ENCODE measurements at regions not wholly inside any gene's neighbourhood (a gene's known extent, or its start where the extent isn't known, plus 50 kb on each side); places are given as distances from the start of the nearest gene placed in this dataset.

DNA sequence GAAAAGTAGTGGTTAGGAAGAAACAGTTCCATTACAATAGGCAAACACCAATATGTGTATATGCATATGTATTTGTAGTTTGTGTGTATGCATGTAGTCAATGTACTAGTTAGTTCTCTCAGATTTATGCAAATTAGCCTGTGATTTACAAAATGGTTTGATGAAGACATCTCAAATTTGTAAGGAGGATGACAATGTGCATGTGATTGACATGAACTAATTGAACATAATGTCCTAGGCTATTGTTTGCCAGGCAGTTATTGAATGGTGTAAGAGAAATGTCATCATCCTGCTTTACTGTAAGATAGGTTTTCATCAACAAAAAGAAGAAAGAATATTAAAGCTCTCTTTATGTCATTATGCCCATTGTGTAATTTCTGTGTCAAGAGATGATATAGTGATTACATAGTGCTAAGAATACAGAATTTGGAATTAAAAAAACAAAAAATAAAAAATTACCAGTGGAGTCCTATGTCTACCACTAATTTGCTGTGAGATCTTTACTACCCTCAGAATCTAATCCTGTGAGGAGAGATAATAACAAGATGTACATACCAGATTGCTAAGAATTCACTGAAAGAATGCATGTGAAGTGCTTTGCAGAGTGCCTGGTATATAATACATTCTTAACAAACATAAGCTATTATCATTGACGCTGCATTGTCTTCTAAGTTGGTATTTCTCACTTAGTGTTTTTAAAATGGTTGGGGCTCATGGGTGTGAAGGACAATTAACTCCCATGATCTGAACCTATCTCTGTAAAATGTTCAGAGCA lies 258.0 kb downstream of the CPS1 start:
- no peaks in the 10 kb centered on the region for H3K27me3 ChIP-seq (ENCODE audit: insufficient read depth, low read length)
- H3K4me1 ChIP-seq (ENCODE audit: insufficient read depth, low read length), result no peaks in the 10 kb centered on the region
- H3K4me3 ChIP-seq (ENCODE audit: low read length), result no peak overlapping the region
- no peaks in the 10 kb centered on the region for H3K9me3 ChIP-seq (ENCODE audit: low read length)
- no peak overlapping the region for H2AFZ ChIP-seq (ENCODE audit: low read depth, low read length)
- no peaks in the 10 kb centered on the region for H3K36me3 ChIP-seq (ENCODE audit: insufficient read depth, low read length)

DNA sequence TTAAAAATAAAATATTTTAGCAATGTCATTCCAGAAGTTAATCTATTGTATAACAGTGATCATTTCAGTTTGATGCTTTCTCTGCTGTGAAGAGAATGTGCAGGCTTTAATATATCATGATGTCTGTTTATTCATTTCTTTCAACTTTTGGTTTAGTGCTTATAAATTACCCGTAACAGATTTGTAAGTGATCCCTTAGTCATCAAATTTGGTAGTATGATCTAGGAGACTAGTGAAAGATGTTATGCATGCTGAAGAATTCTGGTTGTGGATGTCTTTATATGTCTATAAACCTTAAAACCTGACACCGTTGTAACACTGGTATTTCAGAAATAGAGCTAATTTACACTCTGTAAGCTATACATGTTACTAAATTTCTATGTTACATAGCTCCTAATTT lies 260.4 kb downstream of the CPS1 start:
- Histone ChIP-seq H3K4me1 (ENCODE audit: insufficient read depth, low read length) (no peaks in the 10 kb centered on the region), H2AFZ (ENCODE audit: low read depth, low read length) (no peak overlapping the region)

DNA sequence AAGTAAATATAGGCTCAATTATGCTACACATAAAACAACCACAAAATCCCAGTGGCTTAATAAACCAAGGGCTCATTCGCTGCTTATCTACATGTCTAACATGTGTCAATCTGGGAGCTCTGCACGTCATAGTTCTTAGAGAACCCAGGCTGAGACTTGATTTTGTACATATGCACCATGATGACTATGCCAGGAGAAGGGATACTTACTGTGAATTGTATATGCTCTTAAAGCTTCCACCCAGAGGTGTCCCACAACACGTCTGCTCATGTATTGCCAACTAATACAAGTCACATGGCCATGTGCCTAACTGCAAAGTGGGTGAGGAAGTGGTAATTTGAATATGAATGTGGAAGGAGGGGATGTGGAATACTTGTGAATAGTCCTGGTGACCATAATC lies 262.1 kb downstream of the CPS1 start:
- H3K4me1 ChIP-seq (ENCODE audit: insufficient read depth, low read length), result no peaks in the 10 kb centered on the region
- no peak overlapping the region for H3K4me3 ChIP-seq (ENCODE audit: low read length)
- H3K36me3 ChIP-seq (ENCODE audit: insufficient read depth, low read length), result no peaks in the 10 kb centered on the region
- H3K27me3 ChIP-seq (ENCODE audit: insufficient read depth, low read length), result no peaks in the 10 kb centered on the region
- H2AFZ ChIP-seq (ENCODE audit: low read depth, low read length), result no peak overlapping the region
- no peaks in the 10 kb centered on the region for H3K9me3 ChIP-seq (ENCODE audit: low read length)

More for the DNA sequence above, 260.4 kb downstream of the CPS1 start:
- H3K9me3 ChIP-seq (ENCODE audit: low read length), result no peaks in the 10 kb centered on the region
- no peaks in the 10 kb centered on the region for H3K27me3 ChIP-seq (ENCODE audit: insufficient read depth, low read length)
- H3K36me3 ChIP-seq (ENCODE audit: insufficient read depth, low read length), result no peaks in the 10 kb centered on the region
- H3K4me3 ChIP-seq (ENCODE audit: low read length), result no peak overlapping the region

DNA sequence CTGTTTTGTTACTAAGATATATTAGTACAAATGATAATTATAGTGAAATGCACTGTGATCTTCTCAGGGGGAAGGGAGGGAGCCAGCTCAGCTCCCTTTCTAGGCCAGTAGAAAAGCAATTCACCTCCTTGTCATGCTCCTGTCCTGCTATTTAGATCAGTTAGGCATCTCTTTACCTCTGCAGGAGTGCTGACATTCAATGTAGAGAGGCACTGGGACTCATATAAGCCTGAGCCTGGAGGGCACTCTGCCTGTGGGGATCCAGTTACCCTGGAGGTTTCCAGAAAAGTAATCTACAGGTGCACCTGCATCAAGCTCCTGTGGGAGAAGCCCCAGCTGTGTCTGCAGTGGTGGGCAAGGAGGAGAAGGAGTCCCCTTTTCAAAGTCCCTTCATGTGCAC lies 277.0 kb downstream of the CPS1 start:
- H3K36me3 ChIP-seq (ENCODE audit: insufficient read depth, low read length), result no peaks in the 10 kb centered on the region
- H3K27me3 ChIP-seq (ENCODE audit: insufficient read depth, low read length), result no peaks in the 10 kb centered on the region
- no peak overlapping the region for H2AFZ ChIP-seq (ENCODE audit: low read depth, low read length)
- H3K4me3 ChIP-seq (ENCODE audit: low read length), result no peak overlapping the region
- no peaks in the 10 kb centered on the region for H3K9me3 ChIP-seq (ENCODE audit: low read length)
- no peaks in the 10 kb centered on the region for H3K4me1 ChIP-seq (ENCODE audit: insufficient read depth, low read length)

DNA sequence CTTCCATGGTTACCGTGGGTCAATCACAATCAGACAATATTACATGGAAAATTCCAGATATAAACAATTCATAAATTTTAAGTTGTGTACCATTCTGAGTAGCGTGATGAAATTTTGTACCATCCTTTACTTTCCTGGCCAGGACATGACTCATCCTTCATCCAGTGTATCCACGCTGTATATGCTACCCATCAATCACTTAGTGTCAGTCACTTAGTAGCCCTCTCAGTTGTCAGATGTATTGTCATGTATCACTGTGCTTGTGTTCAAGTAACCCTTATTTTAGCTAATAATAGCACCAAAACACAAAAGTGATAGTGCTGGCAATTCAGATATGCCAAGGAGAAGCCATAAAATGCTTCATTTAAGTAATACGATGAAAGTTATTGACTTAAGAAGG lies 282.6 kb downstream of the CPS1 start:
- H3K27me3 ChIP-seq (ENCODE audit: insufficient read depth, low read length), result no peaks in the 10 kb centered on the region
- peaks cover 10% of the 10 kb centered on the region for H3K4me1 ChIP-seq (ENCODE audit: insufficient read depth, low read length)
- no peak overlapping the region for H2AFZ ChIP-seq (ENCODE audit: low read depth, low read length)
- no peak overlapping the region for H3K4me3 ChIP-seq (ENCODE audit: low read length)
- no peaks in the 10 kb centered on the region for H3K36me3 ChIP-seq (ENCODE audit: insufficient read depth, low read length)
- H3K9me3 ChIP-seq (ENCODE audit: low read length), result no peaks in the 10 kb centered on the region

DNA sequence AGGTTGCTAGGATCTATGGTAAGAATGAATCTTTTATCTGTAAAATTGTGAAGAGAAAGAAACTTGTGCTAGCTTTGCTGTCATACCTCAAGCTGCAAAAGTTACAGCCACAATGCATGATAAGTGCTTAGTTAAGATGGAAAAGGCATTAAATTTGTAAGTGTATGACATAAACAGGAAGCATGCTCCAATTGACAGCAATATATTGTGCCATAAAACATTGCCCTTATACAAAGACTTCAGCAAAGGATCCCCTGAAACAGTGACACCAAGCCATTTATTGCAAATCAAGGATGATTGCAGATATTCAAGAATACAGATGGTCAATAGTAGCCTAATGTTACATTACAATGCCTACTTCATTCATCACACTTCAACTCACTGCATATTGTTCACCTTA lies 283.1 kb downstream of the CPS1 start:
- H3K4me1 ChIP-seq (ENCODE audit: insufficient read depth, low read length), result peaks cover 12% of the 10 kb centered on the region
- no peaks in the 10 kb centered on the region for H3K36me3 ChIP-seq (ENCODE audit: insufficient read depth, low read length)

DNA sequence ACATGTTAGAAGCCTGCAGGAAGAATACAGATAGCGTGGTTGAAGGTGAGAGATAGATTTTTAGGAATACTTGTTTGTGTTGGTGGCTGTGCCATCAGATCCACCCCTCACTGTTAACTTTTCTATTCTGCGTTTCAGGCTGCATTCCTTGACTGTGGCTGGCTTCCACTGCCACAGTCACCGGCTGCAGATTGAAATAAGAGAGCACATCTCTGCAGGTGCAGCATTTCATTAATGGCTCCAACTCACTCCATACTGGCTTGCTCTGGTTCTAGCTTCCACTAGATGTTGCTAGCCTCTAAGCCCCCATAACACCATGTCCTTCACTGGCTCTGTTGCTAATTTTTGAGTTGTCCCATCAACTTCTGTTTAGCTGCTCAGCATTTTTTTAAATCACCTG lies 286.5 kb downstream of the CPS1 start:
- no peak overlapping the region for H3K4me3 ChIP-seq (ENCODE audit: low read length)
- no peaks in the 10 kb centered on the region for H3K27me3 ChIP-seq (ENCODE audit: insufficient read depth, low read length)
- H3K36me3 ChIP-seq (ENCODE audit: insufficient read depth, low read length), result no peaks in the 10 kb centered on the region
- no peak overlapping the region for H2AFZ ChIP-seq (ENCODE audit: low read depth, low read length)
- no peaks in the 10 kb centered on the region for H3K9me3 ChIP-seq (ENCODE audit: low read length)
- H3K4me1 ChIP-seq (ENCODE audit: insufficient read depth, low read length), result peaks cover 12% of the 10 kb centered on the region

More for the DNA sequence above, 283.1 kb downstream of the CPS1 start:
- no peak overlapping the region for H2AFZ ChIP-seq (ENCODE audit: low read depth, low read length)
- no peaks in the 10 kb centered on the region for H3K27me3 ChIP-seq (ENCODE audit: insufficient read depth, low read length)
- H3K9me3 ChIP-seq (ENCODE audit: low read length), result no peaks in the 10 kb centered on the region
- no peak overlapping the region for H3K4me3 ChIP-seq (ENCODE audit: low read length)

DNA sequence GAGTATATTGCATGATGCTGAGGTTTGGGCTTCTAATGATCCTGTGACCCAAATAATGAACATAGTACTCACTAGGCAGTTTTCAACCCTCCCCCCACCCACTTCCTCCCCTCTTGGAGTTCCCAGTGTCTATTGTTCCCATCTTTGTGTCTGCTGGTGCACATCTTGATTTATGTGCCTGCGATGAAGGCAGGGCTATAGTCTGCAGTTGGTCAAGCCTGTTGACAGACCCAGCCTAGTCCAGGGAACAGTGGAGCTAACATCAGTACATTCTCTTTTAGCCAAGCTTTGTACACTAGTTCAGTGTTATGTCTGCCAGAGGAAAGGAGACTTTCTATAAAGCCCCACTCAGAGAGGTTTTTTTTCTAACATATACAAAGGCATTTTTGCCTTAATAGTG lies 287.6 kb downstream of the CPS1 start:
- Histone ChIP-seq H2AFZ (ENCODE audit: low read depth, low read length) (no peak overlapping the region), H3K36me3 (ENCODE audit: insufficient read depth, low read length) (no peaks in the 10 kb centered on the region), H3K4me3 (ENCODE audit: low read length) (no peak overlapping the region), H3K4me1 (ENCODE audit: insufficient read depth, low read length) (peaks cover 12% of the 10 kb centered on the region), H3K9me3 (ENCODE audit: low read length) (no peaks in the 10 kb centered on the region), H3K27me3 (ENCODE audit: insufficient read depth, low read length) (no peaks in the 10 kb centered on the region)

DNA sequence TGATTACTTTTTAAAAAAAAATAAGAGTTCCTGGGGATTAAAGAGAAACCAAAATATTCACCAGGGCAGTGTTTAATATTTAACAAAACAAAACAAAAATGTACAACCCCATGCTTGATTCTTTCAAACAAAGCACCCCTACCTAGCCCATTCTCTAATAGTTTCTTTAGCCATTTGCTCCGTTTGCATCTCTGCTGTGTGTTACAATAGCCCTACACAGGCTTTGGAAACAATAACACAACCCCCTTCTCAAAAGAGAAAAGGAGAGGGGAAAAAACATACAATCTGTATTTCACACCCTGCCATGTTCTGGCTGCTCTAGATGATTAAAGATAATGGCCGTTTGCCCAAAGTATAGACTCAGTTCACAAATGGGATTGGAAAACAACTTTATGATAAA lies 302.9 kb downstream of the CPS1 start:
- Histone ChIP-seq H3K9me3 (ENCODE audit: low read length) (no peaks in the 10 kb centered on the region), H2AFZ (ENCODE audit: low read depth, low read length) (no peak overlapping the region), H3K36me3 (ENCODE audit: insufficient read depth, low read length) (no peaks in the 10 kb centered on the region), H3K27me3 (ENCODE audit: insufficient read depth, low read length) (no peaks in the 10 kb centered on the region), H3K4me1 (ENCODE audit: insufficient read depth, low read length) (peaks cover 11% of the 10 kb centered on the region), H3K4me3 (ENCODE audit: low read length) (no peak overlapping the region)

DNA sequence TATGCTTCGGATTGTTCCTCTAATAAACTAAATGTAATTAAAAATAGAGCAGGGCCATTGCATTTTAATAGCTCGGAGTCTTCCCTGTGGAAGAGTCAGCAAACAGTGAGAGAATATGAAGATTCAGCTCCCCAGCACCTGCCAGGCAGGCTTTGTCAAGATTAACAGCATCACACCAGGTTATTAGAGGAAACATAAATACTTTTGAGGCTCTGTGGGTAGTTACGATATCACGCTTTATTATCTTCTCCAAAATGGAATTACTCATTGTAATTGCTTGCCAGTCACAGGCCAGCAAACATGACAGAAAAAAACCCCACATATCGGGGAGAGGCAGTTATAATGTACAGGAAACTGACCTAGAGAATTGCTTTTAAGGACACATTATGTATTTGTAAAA lies 303.9 kb downstream of the CPS1 start:
- peaks cover 11% of the 10 kb centered on the region for H3K4me1 ChIP-seq (ENCODE audit: insufficient read depth, low read length)
- no peaks in the 10 kb centered on the region for H3K36me3 ChIP-seq (ENCODE audit: insufficient read depth, low read length)
- H3K27me3 ChIP-seq (ENCODE audit: insufficient read depth, low read length), result no peaks in the 10 kb centered on the region
- H3K9me3 ChIP-seq (ENCODE audit: low read length), result no peaks in the 10 kb centered on the region
- no peak overlapping the region for H3K4me3 ChIP-seq (ENCODE audit: low read length)
- no peak overlapping the region for H2AFZ ChIP-seq (ENCODE audit: low read depth, low read length)

DNA sequence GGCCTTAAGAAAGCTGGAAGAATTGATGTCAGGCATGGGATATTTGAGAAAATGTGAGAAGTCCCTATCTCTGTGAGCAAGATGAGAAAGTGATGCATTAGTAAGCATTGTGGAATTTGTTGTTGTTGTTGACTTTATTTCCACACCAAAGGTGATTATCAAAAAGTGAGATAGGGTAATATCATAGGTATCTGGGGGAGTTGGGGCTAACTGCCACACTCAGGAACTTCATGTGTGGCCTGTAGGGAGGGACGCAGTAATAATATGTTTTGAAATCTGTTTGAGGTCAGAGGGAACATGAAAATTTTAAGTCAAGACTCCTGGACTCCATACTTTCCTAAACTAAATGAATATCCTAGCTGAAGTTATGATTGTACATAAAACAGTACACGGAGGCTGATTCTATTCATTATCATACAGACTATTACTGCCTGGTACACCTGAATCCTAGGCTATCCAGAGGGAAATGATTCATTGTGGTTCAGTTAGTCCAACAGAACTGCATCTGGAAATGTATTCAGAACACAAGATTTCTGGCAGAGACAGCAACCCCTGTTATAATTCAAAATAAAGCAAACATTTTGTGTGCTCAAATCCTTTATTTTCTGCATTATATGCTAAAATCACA lies 304.8 kb downstream of the CPS1 start:
- H3K36me3 ChIP-seq (ENCODE audit: insufficient read depth, low read length), result no peaks in the 10 kb centered on the region
- H3K4me1 ChIP-seq (ENCODE audit: insufficient read depth, low read length), result peaks cover 11% of the 10 kb centered on the region
- no peak overlapping the region for H3K4me3 ChIP-seq (ENCODE audit: low read length)
- no peak overlapping the region for H2AFZ ChIP-seq (ENCODE audit: low read depth, low read length)
- no peaks in the 10 kb centered on the region for H3K9me3 ChIP-seq (ENCODE audit: low read length)
- no peaks in the 10 kb centered on the region for H3K27me3 ChIP-seq (ENCODE audit: insufficient read depth, low read length)

DNA sequence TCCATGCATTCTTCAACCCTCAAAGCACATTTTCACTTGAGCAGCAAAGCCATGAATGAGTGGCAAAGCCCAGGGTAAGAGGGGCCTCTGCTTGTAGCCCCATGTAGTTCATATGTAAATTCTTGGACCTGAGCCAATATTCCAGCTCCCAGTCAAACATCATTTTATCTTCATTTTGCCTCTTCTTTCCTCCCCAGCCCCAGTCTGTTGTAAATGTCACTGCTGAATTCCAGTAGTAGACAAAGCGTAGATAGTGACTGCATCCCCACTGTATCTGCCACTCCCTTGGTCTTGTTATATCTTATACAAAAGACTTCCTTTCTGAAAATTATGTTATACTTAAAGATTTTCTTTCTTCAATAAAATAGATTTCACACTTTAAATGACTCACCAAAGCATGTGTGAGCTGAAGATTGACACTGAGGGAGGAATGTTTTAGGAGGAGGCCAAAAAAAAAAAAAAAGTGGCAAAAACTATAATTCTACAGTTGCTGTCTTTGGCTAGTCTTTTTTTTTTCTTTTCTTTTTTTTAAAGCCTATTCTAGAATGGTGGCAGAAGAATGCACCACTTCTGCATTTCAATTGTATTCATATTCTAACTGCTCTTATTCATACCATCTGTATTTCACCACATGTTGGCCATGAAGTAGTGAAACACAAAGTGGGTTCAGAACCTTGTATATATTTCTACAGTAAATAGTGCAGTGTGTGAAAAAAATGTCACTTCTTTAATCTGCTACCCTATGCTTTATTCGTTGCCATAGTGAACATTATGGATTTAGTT lies 306.1 kb downstream of the CPS1 start:
- Histone ChIP-seq H3K27me3 (ENCODE audit: insufficient read depth, low read length) (no peaks in the 10 kb centered on the region), H3K9me3 (ENCODE audit: low read length) (no peaks in the 10 kb centered on the region), H3K4me3 (ENCODE audit: low read length) (no peak overlapping the region), H3K4me1 (ENCODE audit: insufficient read depth, low read length) (peaks cover 11% of the 10 kb centered on the region), H2AFZ (ENCODE audit: low read depth, low read length) (no peak overlapping the region), H3K36me3 (ENCODE audit: insufficient read depth, low read length) (no peaks in the 10 kb centered on the region)

DNA sequence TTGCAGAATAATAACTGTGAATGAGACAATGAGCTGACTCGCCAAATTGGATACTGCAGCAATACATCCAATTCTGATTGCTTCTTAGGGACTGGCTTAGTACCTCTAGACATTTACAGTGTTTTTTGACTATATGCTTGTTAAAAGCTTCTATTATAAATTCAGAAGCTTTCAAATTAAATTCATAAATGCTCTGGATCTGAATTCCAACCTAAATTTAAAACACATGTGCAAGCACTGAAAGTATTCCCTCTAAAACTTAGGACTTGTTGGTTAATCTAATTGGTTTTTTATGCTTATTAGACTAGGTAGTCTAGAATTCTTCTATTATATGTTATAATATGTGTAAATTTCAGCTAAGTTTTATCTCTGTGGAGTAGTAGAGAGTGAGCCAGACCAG lies 306.9 kb downstream of the CPS1 start:
- no peaks in the 10 kb centered on the region for H3K27me3 ChIP-seq (ENCODE audit: insufficient read depth, low read length)
- H3K4me3 ChIP-seq (ENCODE audit: low read length), result no peak overlapping the region
- no peak overlapping the region for H2AFZ ChIP-seq (ENCODE audit: low read depth, low read length)
- no peaks in the 10 kb centered on the region for H3K9me3 ChIP-seq (ENCODE audit: low read length)
- H3K4me1 ChIP-seq (ENCODE audit: insufficient read depth, low read length), result peaks cover 11% of the 10 kb centered on the region
- H3K36me3 ChIP-seq (ENCODE audit: insufficient read depth, low read length), result no peaks in the 10 kb centered on the region

Data from neuron (in vitro differentiated cells).